Ishikawa (cell line): ENCODE measurements at regions not wholly inside any gene's neighbourhood (a gene's known extent, or its start where the extent isn't known, plus 50 kb on each side); places are given as distances from the start of the nearest gene placed in this dataset.

Experiments used
- CEBPB ChIP-seq: IDR thresholded peaks from 2 replicates; pipeline ENCODE4 v1.6.1; 2012
- CREB1 ChIP-seq: IDR thresholded peaks from 2 replicates; pipeline ENCODE4 v1.6.1; 2012; ENCODE audit warnings: low read depth
- EGR1 ChIP-seq: IDR thresholded peaks from 2 replicates; pipeline ENCODE4 v1.6.1; 2012
- EP300 ChIP-seq: IDR thresholded peaks from 2 replicates; pipeline ENCODE4 v1.6.1; 2012; ENCODE audit warnings: borderline replicate concordance
- FOXM1 ChIP-seq: IDR thresholded peaks from 2 replicates; pipeline ENCODE4 v1.6.1; 2012; ENCODE audit warnings: low read depth, borderline replicate concordance
- MAX ChIP-seq: IDR thresholded peaks from 2 replicates; pipeline ENCODE4 v1.6.1; 2012
- NFIC ChIP-seq: IDR thresholded peaks from 2 replicates; pipeline ENCODE4 v1.6.1; 2012
- RAD21 ChIP-seq: IDR thresholded peaks from 2 replicates; pipeline ENCODE4 v1.6.1; 2012; ENCODE audit warnings: low read depth
- TAF1 ChIP-seq: IDR thresholded peaks from 2 replicates; pipeline ENCODE4 v1.6.1; 2012; ENCODE audit warnings: low read depth, mild to moderate bottlenecking
- TCF12 ChIP-seq: IDR thresholded peaks from 2 replicates; pipeline ENCODE4 v1.6.1; 2012; ENCODE audit warnings: low read depth
- TEAD4 ChIP-seq: IDR thresholded peaks from 2 replicates; pipeline ENCODE4 v1.6.1; 2012
- USF1 ChIP-seq: IDR thresholded peaks from 2 replicates; pipeline ENCODE4 v1.6.1; 2012
- YY1 ChIP-seq: IDR thresholded peaks from 2 replicates; pipeline ENCODE4 v1.6.1; 2012; ENCODE audit warnings: low read depth
- ZBTB7A ChIP-seq: IDR thresholded peaks from 2 replicates; pipeline ENCODE4 v1.6.1; 2012; ENCODE audit warnings: low read depth
- TF ChIP-seq, protein P1 (sequence below): IDR thresholded peaks from 2 replicates; pipeline ENCODE4 v1.6.1; 2012; ENCODE audit warnings: low read depth, mild to moderate bottlenecking

DNA sequence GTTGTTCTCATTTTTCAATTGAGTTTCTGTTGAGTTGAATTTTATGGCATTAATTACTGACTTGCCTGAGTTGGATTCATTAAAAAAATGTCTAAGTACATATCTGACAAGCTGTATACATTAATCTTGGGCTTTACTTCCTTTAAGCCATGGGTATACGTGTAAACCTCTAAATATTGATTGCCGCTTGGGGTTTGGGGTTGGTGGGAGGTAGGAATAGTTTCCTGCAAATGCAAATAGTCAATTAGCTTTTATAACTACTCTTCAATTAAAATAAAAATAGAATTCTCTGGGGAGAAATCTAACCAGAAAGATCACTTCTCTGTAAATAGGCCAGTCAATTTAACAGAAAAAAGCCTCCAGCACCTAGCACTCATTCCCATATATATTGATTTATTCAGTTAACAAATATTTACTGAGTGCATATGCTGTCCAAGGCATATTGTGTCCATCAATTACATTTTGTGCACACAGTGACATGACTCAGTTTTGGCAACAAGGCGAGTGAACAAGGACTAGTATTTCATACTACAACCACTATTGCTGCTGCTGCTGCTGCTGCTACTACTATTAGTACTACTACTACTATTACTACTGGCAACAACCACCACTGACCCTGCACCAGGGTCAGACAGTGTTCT is 306.8 kb downstream of the RFC3 start:
- no peak for TF ChIP-seq EP300
- TF ChIP-seq TEAD4: no peak
- no peak for TF ChIP-seq MAX
- no peak for TF ChIP-seq CREB1
- TF ChIP-seq ZBTB7A: no peak
- TF ChIP-seq RAD21: no peak

DNA sequence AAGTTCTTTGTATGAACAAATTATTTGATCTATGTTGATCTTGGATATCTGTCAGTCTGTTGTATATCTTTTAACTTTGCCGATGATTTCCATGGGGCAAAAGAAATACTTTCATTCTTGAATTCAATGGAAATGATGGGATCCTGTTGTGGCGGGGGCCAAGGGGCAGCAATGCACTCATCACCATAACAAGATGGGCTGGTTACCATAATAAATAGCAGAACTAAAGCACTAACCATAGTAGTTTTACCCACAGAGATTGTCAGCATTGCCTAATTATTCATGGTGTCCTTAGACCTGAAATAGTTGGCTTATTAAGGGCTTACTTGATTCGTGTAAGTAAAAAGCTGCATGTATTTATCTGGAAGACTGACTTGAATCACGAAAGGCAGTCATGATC is 309.6 kb downstream of the RFC3 start:
- no peak for TF ChIP-seq EP300
- TF ChIP-seq TAF1: no peak
- TF ChIP-seq YY1: no peak
- TF ChIP-seq TCF12: no peak
- TF ChIP-seq, protein P1, sequence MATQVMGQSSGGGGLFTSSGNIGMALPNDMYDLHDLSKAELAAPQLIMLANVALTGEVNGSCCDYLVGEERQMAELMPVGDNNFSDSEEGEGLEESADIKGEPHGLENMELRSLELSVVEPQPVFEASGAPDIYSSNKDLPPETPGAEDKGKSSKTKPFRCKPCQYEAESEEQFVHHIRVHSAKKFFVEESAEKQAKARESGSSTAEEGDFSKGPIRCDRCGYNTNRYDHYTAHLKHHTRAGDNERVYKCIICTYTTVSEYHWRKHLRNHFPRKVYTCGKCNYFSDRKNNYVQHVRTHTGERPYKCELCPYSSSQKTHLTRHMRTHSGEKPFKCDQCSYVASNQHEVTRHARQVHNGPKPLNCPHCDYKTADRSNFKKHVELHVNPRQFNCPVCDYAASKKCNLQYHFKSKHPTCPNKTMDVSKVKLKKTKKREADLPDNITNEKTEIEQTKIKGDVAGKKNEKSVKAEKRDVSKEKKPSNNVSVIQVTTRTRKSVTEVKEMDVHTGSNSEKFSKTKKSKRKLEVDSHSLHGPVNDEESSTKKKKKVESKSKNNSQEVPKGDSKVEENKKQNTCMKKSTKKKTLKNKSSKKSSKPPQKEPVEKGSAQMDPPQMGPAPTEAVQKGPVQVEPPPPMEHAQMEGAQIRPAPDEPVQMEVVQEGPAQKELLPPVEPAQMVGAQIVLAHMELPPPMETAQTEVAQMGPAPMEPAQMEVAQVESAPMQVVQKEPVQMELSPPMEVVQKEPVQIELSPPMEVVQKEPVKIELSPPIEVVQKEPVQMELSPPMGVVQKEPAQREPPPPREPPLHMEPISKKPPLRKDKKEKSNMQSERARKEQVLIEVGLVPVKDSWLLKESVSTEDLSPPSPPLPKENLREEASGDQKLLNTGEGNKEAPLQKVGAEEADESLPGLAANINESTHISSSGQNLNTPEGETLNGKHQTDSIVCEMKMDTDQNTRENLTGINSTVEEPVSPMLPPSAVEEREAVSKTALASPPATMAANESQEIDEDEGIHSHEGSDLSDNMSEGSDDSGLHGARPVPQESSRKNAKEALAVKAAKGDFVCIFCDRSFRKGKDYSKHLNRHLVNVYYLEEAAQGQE: no peak
- TF ChIP-seq CEBPB: no peak
- TF ChIP-seq NFIC: no peak
- TF ChIP-seq FOXM1: no peak
- no peak for TF ChIP-seq ZBTB7A
- no peak for TF ChIP-seq MAX
- no peak for TF ChIP-seq CREB1
- no peak for TF ChIP-seq RAD21
- no peak for TF ChIP-seq TEAD4
- TF ChIP-seq USF1: no peak
- TF ChIP-seq EGR1: no peak

GRCh38 chr13:34128661-34129060 is 310.7 kb downstream of the RFC3 start:
- TF ChIP-seq FOXM1 (no peak), RAD21 (no peak), TEAD4 (no peak)

GRCh38 chr13:34129436-34129835 is 311.5 kb downstream of the RFC3 start:
- TF ChIP-seq TCF12 (no peak), TAF1 (no peak), CEBPB (no peak), RAD21 (no peak), ZBTB7A (no peak), NFIC (no peak), TEAD4 (no peak), FOXM1 (no peak), YY1 (no peak), CREB1 (no peak), USF1 (no peak), EP300 (no peak), EGR1 (no peak), MAX (no peak)
- TF ChIP-seq, protein P1: no peak

DNA sequence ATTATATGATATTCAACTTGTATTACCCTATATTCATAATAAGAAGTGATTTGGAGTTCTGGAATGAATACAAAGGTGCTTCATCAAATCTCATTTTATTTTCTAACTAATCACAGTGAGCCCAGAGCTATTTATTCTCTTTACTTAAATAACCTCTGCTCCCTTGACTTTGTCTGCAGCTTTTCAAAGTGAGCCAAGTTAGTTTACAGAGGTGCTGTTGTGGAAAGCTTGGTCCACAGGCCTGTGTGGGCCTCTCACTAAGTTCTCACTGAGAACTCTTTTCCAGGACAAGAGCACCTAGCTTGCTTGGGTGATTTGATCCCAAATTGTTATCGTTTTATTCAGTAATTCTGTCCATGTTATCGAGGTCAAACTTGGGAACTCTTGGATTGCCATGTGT is 319.3 kb downstream of the RFC3 start:
- TF ChIP-seq RAD21 (no peak), TAF1 (no peak), FOXM1 (no peak), EGR1 (no peak), YY1 (no peak), TCF12 (no peak), TEAD4 (no peak), EP300 (no peak)

- no peak for TF ChIP-seq MAX
- TF ChIP-seq EGR1: no peak
- TF ChIP-seq FOXM1: no peak
- TF ChIP-seq TCF12: no peak
- no peak for TF ChIP-seq CEBPB
- TF ChIP-seq YY1: no peak
- TF ChIP-seq, protein P1: no peak
- TF ChIP-seq RAD21: no peak
- TF ChIP-seq EP300: no peak
- TF ChIP-seq NFIC: no peak
- no peak for TF ChIP-seq ZBTB7A
- TF ChIP-seq TAF1: no peak
- TF ChIP-seq CREB1: no peak
- TF ChIP-seq TEAD4: no peak
- TF ChIP-seq USF1: no peak
Measured at GRCh38 chr13:34139660-34140227, 321.8 kb downstream of the RFC3 start.
